H9 (cell line): ENCODE measurements at regions not wholly inside any gene's neighbourhood (a gene's known extent, or its start where the extent isn't known, plus 50 kb on each side); places are given as distances from the start of the nearest gene placed in this dataset.

ENCODE experiments used
- DNase-seq: peaks from one replicate; pipeline ENCODE4 v3.0.0-alpha.2; 2017
- H2AFZ ChIP-seq: one replicate; pipeline ENCODE4 v1.6.1; 2013; ENCODE audit warnings: mild to moderate bottlenecking, low read length, control low read depth, moderate library complexity
- H2AK5ac ChIP-seq: 2 replicates; pipeline ENCODE4 v1.6.1; 2013; ENCODE audit warnings: low read length, control low read depth, mixed read lengths; ENCODE audit not compliant: insufficient read length
- H2BK120ac ChIP-seq: one replicate; pipeline ENCODE4 v1.6.1; 2013; ENCODE audit warnings: low read depth, mild to moderate bottlenecking, low read length, control low read depth, inconsistent platforms; ENCODE audit not compliant: poor library complexity, severe bottlenecking
- H2BK12ac ChIP-seq: 2 replicates; pipeline ENCODE4 v1.6.1; 2013; ENCODE audit warnings: low read length, control low read depth, mixed read lengths, low read depth; ENCODE audit not compliant: insufficient read length
- H2BK15ac ChIP-seq: 2 replicates; pipeline ENCODE4 v1.6.1; 2013; ENCODE audit warnings: low read depth, low read length, control low read depth
- H2BK20ac ChIP-seq: one replicate; pipeline ENCODE4 v1.6.1; 2013; ENCODE audit warnings: low read depth, mild to moderate bottlenecking, low read length, control low read depth, inconsistent platforms; ENCODE audit not compliant: poor library complexity, severe bottlenecking
- H2BK5ac ChIP-seq: 2 replicates; pipeline ENCODE4 v1.6.1; 2013; ENCODE audit warnings: low read length, control low read depth, mixed read lengths; ENCODE audit not compliant: insufficient read length
- H3K14ac ChIP-seq: 2 replicates; pipeline ENCODE4 v1.6.1; 2013; ENCODE audit warnings: low read length, control low read depth; ENCODE audit not compliant: insufficient read depth
- H3K18ac ChIP-seq: 2 replicates; pipeline ENCODE4 v1.6.1; 2013; ENCODE audit warnings: low read depth, mild to moderate bottlenecking, mixed read lengths, low read length, control low read depth; ENCODE audit not compliant: insufficient read length
- H3K23ac ChIP-seq: 2 replicates; pipeline ENCODE4 v1.6.1; 2013; ENCODE audit warnings: low read length, control low read depth, mixed read lengths, low read depth; ENCODE audit not compliant: insufficient read length
- H3K23me2 ChIP-seq: 2 replicates; pipeline ENCODE4 v1.6.1; 2013; ENCODE audit warnings: low read depth, mild to moderate bottlenecking, mixed read lengths, low read length, control low read depth; ENCODE audit not compliant: insufficient read length, poor library complexity, severe bottlenecking
- H3K27ac ChIP-seq: 2 replicates; pipeline ENCODE4 v1.5.1; 2013; ENCODE audit warnings: low read length, control low read depth, mixed read lengths, low read depth; ENCODE audit not compliant: insufficient read length
- H3K27me3 ChIP-seq: 2 replicates; pipeline ENCODE4 v1.6.1; 2013; ENCODE audit warnings: low read length, control low read depth, inconsistent platforms; ENCODE audit not compliant: insufficient read depth
- H3K4ac ChIP-seq: 2 replicates; pipeline ENCODE4 v1.6.1; 2013; ENCODE audit warnings: low read depth, mild to moderate bottlenecking, control low read depth, inconsistent platforms, low read length, moderate library complexity
- H3K4me1 ChIP-seq: 2 replicates; pipeline ENCODE4 v1.6.1; 2013; ENCODE audit warnings: low read length, control low read depth, inconsistent platforms; ENCODE audit not compliant: insufficient read depth
- H3K4me2 ChIP-seq: 2 replicates; pipeline ENCODE4 v1.6.1; 2013; ENCODE audit warnings: low read length, control low read depth, mixed read lengths; ENCODE audit not compliant: insufficient read length, insufficient read depth
- H3K56ac ChIP-seq: 2 replicates; pipeline ENCODE4 v1.6.1; 2013; ENCODE audit warnings: low read depth, mild to moderate bottlenecking, mixed read lengths, low read length, control low read depth; ENCODE audit not compliant: insufficient read length
- H3K79me1 ChIP-seq: 2 replicates; pipeline ENCODE4 v1.6.1; 2013; ENCODE audit warnings: low read depth, mild to moderate bottlenecking, moderate library complexity, low read length, control low read depth, inconsistent platforms; ENCODE audit not compliant: insufficient read depth, poor library complexity, severe bottlenecking
- H3K79me2 ChIP-seq: 2 replicates; pipeline ENCODE4 v1.6.1; 2013; ENCODE audit warnings: low read length, control low read depth, inconsistent platforms; ENCODE audit not compliant: insufficient read depth
- H3K9ac ChIP-seq: 2 replicates; pipeline ENCODE4 v1.6.1; 2013; ENCODE audit warnings: low read length, control low read depth, mixed read lengths; ENCODE audit not compliant: insufficient read length; ENCODE audit errors: extremely low read depth
- H3K9me3 ChIP-seq: one replicate; pipeline ENCODE4 v1.6.1; 2013; ENCODE audit warnings: low read depth, low read length, inconsistent platforms; ENCODE audit not compliant: control insufficient read depth
- H3T11ph ChIP-seq: one replicate; pipeline ENCODE4 v1.6.1; 2013; ENCODE audit warnings: mild to moderate bottlenecking, low read length, control low read depth, inconsistent platforms
- H4K20me1 ChIP-seq: one replicate; pipeline ENCODE4 v1.6.1; 2013; ENCODE audit not compliant: control insufficient read depth, insufficient read length, insufficient read depth
- H4K5ac ChIP-seq: 2 replicates; pipeline ENCODE4 v1.6.1; 2013; ENCODE audit warnings: low read depth, mild to moderate bottlenecking, mixed read lengths, low read length, control low read depth; ENCODE audit not compliant: insufficient read length
- H4K8ac ChIP-seq: replicated peaks from 2 replicates; pipeline ENCODE4 v1.6.1; 2013; ENCODE audit warnings: low read length, control low read depth, mixed read lengths, low read depth; ENCODE audit not compliant: insufficient read length
- H4K91ac ChIP-seq: 2 replicates; pipeline ENCODE4 v1.6.1; 2013; ENCODE audit warnings: low read depth, mild to moderate bottlenecking, moderate library complexity, mixed read lengths, low read length, control low read depth; ENCODE audit not compliant: insufficient read length
- H3K27ac Mint-ChIP-seq, 3 experiments: 2 replicates in 2 of 3; 3 replicates in 1 of 3; pipeline ENCODE4 v1.8.0; 2020 to 2021; ENCODE audit warnings: mixed read lengths in 3 of 3, mild to moderate bottlenecking in 1 of 3, moderate library complexity in 1 of 3
- H3K27me3 Mint-ChIP-seq: 2 replicates; pipeline ENCODE4 v1.8.0; 2021; ENCODE audit warnings: low read depth, mild to moderate bottlenecking, moderate library complexity, mixed read lengths
- H3K36me3 Mint-ChIP-seq, 3 experiments: 2 replicates in 2 of 3; 3 replicates in 1 of 3; pipeline ENCODE4 v1.8.0; 2020 to 2021; ENCODE audit warnings: low read depth in 3 of 3, mixed read lengths in 3 of 3; ENCODE audit not compliant: insufficient read depth in 1 of 3
- H3K4me1 Mint-ChIP-seq, 2 experiments: 2 replicates each; pipeline ENCODE4 v1.8.0; 2020; ENCODE audit warnings: mixed read lengths in 2 of 2
- H3K4me3 Mint-ChIP-seq, 2 experiments: 2 replicates in 1 of 2; 3 replicates in 1 of 2; pipeline ENCODE4 v1.8.0; 2020 to 2021; ENCODE audit warnings: mild to moderate bottlenecking in 2 of 2, mixed read lengths in 2 of 2, moderate library complexity in 1 of 2
- H3K9me3 Mint-ChIP-seq, 2 experiments: 2 replicates in 1 of 2; 3 replicates in 1 of 2; pipeline ENCODE4 v1.8.0; 2020; ENCODE audit warnings: mild to moderate bottlenecking in 2 of 2, mixed read lengths in 2 of 2, moderate library complexity in 1 of 2
- WGBS: extraction: QIAGEN DNeasy Blood & Tissue Kit; methylation state at CpG from one replicate; pipeline ENCODE4 v1.1.7; 2013; ENCODE audit warnings: missing lambda C conversion rate, low lambda C conversion rate, mixed read lengths; ENCODE audit not compliant: insufficient read length; ENCODE audit errors: extremely low coverage; 5-methylcytosine and 5-hydroxymethylcytosine counted together
- TF ChIP-seq, protein P1 (sequence below): fragments of 200-600 bp; sonication (generic); conservative IDR thresholded peaks from 3 replicates; pipeline ENCODE4 v1.8.0; 2021; ENCODE audit warnings: antibody characterized with exemption, mild to moderate bottlenecking

DNA sequence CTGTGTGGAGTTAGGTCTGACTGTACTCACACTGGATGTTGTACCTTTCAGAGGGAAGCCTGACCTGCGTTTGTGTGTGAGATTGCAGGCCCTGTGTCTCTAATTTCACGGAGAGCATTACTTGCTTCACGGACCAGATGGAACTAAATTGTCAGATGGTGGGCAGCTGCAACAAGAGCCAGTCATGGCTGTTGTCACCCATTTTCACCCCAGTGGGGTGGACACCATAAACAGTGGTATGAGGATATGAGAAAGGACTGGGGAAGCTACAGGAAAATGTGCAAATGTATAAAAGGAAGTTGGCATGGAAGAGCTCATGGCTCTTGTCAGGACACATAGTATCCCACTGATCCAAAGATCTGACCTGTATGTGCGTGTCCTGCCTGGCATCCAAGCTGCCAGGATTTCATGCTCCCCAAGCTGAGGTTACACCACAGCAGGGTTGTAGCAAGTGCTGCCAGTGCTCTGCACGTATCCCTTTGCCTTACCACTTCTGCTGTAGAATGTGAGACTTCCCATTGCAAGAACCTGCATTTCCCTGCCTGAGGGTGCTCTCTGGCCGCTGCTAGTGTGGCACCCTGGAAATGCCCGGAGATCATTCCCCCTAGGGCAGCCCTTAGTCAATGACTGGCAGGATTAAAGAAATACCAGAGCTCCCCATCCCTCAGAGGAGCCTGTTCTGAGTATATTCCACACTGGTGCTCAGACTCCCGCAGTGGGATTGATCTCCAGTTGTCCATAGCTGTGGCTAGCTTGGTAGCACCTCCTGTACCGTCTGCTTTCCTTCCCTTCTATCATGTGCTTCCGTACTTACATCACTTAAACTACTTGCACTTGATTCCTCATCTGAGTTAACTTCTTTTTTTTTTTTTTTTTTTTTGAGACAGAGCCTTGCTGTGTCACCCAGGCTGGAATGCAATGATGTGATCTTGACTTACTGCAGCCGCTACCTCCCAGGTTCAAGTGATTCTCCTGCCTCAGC is 70.4 kb upstream of the TANC2 start:
- H3K36me3 Mint-ChIP-seq = no peaks in the 10 kb centered on the region

More for the DNA sequence above, 70.4 kb upstream of the TANC2 start:
- Histone ChIP-seq H2BK15ac (no peak overlapping the region), H3K23me2 (no peaks in the 10 kb centered on the region), H2BK12ac (no peak overlapping the region), H3T11ph (no peak overlapping the region), H3K27ac (no peak overlapping the region), H3K18ac (no peak overlapping the region), H3K14ac (no peak overlapping the region), H2BK20ac (no peak overlapping the region), H4K20me1 (no peaks in the 10 kb centered on the region), H3K56ac (no peak overlapping the region), H2BK5ac (no peak overlapping the region), H2BK120ac (no peak overlapping the region), H3K4me1 (peaks cover 7% of the 10 kb centered on the region; the same call in 1 of the 2 replicates), H3K9ac (no peak overlapping the region), H3K79me2 (no peaks in the 10 kb centered on the region), H2AFZ (no peak overlapping the region), H3K23ac (no peak overlapping the region), H3K79me1 (no peaks in the 10 kb centered on the region), H3K4me2 (no peak overlapping the region), H4K8ac (no peak overlapping the region), H3K27me3 (no peaks in the 10 kb centered on the region), H4K91ac (no peak overlapping the region), H4K5ac (no peak overlapping the region), H2AK5ac (no peak overlapping the region), H3K4ac (no peak overlapping the region), H3K9me3 (no peaks in the 10 kb centered on the region)
- no peak overlapping the region for H3K27ac Mint-ChIP-seq
- H3K9me3 Mint-ChIP-seq = no peaks in the 10 kb centered on the region
- no peak overlapping the region for H3K4me3 Mint-ChIP-seq
- DNase-seq = no peak
- H3K4me1 Mint-ChIP-seq = peaks cover 15 to 16% of the 10 kb centered on the region in 2 experiments
- H3K27me3 Mint-ChIP-seq = no peaks in the 10 kb centered on the region
- TF ChIP-seq, protein P1, sequence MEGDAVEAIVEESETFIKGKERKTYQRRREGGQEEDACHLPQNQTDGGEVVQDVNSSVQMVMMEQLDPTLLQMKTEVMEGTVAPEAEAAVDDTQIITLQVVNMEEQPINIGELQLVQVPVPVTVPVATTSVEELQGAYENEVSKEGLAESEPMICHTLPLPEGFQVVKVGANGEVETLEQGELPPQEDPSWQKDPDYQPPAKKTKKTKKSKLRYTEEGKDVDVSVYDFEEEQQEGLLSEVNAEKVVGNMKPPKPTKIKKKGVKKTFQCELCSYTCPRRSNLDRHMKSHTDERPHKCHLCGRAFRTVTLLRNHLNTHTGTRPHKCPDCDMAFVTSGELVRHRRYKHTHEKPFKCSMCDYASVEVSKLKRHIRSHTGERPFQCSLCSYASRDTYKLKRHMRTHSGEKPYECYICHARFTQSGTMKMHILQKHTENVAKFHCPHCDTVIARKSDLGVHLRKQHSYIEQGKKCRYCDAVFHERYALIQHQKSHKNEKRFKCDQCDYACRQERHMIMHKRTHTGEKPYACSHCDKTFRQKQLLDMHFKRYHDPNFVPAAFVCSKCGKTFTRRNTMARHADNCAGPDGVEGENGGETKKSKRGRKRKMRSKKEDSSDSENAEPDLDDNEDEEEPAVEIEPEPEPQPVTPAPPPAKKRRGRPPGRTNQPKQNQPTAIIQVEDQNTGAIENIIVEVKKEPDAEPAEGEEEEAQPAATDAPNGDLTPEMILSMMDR = no peak
- no CpG with 5 or more reads among the region's 11 CpGs for WGBS
